HG02840 (cell line): ENCODE measurements at regions not wholly inside any gene's neighbourhood (a gene's known extent, or its start where the extent isn't known, plus 50 kb on each side); places are given as distances from the start of the nearest gene placed in this dataset.

Experiments used
- ATAC-seq: cut with Tn5 transposase; IDR thresholded peaks from one replicate; pipeline ENCODE4 v1.9.1; 2021; ENCODE audit warnings: mild to moderate bottlenecking, moderate library complexity, moderate number of reproducible peaks; ENCODE audit not compliant: unreplicated experiment, low FRiP score

DNA sequence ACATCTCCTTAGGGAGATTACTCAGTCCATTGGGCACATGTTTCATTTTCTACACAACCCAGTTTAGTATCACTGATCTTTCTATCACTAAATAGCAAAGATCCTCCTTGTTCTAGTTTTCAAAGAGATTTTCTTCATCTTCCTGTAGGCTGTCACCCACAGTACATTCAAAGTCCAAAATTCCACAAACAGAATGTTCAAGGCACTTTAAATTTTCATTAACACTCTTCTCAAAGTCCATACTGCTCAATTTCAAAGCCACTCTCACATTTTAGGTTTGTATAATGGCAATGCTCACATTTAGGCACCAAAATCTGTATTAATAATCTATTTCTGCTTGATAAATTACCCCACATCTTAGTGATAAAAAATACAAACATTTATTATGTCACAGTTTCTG, 152.8 kb downstream of the FSIP2 start:
- ATAC-seq: no peak

DNA sequence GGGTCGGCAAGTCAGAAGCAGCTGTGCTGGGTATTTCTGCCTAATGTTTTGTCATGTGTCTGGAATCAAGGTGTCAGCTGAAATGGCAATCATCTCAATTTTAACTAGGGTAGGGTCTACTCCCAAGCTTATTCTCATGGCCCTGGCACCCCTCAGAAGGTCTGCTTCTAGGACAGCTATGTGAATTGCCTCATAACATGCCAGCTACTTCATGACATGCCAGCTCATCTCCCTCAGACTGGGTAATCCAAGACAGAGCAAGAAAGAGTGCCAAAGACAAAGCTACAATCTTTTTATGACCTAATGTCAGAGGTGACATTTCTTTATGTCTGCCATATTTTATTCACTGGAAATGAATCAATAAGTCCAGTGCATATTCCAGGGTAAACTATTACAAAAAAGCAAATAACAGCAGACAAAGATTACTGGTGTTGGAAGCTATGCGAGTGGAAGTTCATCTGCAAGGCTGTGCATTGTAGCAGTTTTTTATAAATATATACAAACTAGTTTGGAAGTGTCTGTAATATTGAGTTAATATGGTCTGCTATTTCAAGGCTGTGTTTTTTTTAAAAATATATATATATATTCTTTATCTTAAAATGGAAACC, 153.3 kb downstream of the FSIP2 start:
- ATAC-seq: no peak

DNA sequence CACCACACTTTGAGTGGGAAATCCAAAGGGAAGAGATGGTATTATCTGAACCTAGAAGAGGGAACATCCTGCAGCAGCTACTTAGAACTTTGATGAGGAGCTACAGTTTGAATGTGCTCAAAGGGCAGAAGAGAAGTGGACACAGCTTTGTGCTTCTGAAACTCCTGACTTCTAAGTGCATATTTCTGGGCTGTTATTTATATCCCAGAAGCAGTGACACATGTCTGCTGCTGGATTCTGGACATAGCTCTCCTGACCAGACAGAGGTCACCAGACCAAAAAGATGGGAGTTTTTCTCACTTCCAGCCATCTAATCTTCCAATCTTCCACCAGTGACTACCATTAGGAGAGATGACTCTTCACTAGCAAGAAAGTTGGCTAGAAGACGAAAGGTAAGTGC, 153.9 kb downstream of the FSIP2 start:
- no peak for ATAC-seq

DNA sequence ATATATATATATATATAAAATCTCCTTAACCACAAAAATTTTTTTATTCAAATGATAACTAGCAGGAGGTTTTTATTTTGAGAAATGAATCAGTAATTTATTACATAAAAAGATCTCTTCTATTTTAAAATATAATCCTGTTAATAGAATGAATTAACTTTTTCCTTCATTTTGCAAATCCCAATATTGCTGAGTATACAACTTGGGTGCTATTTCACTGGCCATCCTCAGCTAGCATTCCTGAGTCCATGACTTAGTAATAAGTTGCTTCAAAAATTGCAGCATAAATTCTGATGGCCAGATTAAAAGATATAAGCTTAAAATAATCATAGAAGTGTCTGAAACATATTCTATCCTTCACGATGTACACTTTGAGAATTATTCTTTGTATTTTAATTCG, 155.6 kb downstream of the FSIP2 start:
- no peak for ATAC-seq

DNA sequence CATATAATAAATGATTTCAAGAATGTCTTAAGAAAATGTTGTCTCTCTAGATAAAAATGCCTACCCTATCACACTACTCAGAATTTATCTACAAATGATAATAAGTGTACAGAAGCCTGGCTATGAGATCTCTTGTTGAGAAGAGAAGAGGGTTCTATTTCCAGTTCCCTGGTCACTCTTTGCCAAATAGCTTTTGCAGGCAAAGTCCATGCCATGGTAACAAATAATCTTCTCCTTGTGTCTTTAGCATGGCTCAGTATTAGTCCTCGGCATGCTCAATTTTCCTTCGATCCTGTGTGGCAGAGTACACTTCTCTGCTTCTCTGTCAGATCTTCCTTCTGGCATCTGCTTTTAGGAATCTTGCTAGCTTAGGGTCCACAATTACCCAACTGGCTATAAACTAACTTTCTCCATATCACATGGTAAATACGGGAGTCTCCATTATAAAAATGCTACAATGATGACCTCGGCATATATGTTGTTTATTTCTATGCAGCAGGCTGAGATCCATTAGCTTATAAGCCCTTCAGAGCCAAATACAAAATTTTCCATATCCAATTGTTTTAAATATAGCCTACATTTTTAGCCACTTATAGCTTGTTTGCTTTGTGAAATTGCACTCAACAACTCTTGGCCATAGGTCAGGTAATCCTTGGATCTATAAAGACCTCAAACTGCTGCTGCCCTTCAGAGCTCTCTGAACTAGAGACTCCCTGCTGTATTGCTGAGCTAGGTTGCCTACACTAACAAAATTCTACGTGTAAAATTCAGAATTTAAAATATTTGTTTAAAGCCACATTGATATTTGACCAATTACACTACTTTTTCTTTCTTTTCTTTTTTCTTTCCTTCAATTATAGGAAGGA, 157.5 kb downstream of the FSIP2 start:
- ATAC-seq: no peak

DNA sequence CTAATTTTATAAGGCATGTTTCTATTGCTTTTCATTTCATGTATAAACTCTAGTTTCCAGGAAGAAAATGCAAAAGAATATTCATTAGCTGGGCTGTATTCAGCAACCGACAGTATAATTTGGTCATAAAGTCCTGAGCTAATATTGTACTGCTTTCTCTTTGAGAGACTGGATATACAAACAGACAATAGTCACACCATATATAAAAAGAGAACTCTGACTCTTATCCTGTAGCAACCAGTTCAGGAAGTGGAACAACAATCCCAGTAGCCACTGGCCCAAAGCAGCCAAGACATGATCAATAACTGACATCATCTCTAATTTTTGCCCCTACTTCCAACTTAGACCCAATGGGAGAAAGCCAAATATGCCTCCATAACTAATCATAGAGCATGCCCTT, 160.8 kb downstream of the FSIP2 start:
- ATAC-seq: no peak

DNA sequence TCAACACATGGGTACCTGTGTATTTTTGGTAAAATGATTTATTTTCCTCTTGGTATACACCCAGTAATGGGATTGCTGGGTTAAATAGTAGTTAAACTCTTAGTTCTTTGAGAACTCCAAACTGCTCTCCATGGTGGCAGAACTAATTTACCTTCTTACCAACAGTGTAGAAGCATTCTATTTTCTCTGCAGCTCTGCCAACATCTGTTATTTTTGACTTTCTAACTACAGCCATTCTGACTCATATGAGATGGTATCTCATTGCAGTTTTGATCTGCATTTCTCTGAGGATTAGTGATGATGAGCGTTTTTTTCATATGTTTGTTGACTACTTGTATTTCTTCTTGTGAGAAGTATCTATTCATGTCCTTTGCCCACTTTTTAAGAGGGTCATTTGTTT, 180.6 kb downstream of the FSIP2 start:
- ATAC-seq: no peak

DNA sequence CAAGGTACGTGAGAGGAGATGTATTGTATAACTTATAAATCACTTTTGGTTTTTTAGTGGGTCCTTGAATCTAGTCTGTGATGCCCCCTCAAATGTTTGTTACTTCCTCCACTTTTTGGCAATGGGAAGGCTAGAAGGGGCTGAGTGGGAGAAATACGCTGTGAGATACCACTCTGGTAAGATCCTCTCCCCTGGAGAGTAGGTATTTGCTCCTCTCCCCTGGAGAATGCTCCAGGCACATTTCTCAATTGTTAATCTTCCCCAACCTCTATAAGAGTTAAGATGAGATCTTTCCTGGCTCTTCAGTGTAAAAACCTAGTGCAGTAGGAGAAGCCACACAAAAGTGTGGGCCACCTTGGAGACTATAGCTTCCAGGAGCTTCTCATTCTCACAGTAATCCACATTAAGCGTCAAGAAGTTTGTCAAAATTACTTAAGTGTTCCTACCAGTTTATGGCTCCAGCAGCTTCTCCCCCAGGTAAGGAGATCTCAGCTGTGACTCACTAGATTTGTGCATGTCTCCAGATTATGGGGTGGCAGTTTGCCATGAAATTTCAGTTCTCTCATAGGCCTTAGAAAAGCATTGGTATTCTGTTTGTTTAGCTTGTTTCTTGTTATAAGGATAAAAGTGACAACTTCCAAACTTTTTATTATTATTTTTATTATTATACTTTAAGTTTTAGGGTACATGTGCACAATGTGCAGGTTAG, 182.6 kb downstream of the FSIP2 start:
- ATAC-seq: no peak

DNA sequence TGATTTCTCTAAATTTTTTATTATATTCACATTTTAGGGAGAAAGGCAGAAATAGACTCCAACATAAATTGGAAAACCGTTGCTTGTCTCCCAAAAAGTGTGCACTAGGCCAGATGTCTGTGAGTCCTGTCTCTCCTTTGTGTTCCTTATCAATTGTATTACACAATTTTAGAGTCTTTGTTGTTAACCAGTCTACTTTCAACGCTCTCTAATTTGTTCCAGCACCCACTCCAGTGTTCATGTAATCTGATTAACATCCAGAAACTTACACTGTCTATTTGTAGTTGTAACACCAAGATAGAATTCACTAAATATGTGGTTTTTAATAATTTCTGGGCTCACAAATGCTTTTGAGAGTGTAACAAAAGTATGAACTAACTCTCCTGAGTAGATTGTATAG, 195.6 kb downstream of the FSIP2 start:
- ATAC-seq: no peak

DNA sequence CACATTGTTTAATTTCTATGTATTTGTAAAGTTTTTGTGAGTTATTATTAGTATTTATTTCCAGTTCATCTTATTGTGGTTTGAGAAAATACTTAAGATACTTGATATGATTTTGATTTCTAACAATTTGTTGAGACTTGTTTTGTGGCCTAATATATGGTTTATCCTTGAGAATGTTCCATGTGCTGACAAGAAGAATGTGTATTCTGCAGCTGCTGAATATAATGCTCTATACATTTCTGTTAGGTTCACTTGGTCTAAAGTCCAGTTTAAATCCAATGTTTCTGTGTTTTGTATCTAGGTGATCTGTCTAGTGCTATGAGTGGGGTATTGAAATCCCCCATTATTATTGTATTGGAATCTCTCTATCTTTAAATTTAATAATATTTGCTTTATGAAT, 201.3 kb downstream of the FSIP2 start:
- ATAC-seq: no peak

DNA sequence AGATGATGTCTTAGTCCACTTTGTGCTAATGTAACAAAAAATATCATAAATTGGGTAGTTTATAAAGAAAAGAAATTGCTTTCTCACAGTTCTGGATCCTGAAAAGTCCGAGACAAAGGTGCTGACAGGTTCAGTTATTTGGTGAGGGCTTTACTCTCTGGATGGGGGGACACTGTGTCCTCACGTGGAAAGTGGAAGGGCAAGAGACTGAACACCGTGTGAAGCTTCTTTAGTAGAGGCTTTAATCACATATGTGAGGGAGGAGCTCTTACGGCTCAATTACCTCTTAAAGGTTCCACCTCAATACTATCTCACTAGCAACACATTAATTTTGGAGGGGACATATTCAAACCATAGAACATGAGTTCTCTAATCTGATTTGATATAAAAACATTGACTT, 204.3 kb downstream of the FSIP2 start:
- no peak for ATAC-seq

DNA sequence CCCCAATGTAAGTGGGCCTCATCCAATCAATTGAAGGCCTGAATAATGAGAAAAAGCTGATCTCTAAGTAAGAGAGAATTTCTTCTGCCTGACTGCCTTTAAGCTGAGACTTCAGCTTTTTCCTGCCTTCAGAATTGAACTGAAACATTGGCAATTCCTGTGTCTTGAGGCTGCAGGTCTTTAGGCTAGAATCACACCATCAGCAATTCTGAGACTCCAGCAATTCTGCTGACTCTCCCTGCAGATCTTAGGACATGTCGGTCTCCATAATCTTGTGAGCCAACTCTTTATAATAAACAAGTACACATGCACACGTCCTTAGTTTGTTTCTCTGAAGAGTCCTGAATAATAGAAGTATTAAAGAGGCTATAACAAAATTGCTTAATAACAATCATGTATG, 209.1 kb downstream of the FSIP2 start:
- ATAC-seq: no peak

DNA sequence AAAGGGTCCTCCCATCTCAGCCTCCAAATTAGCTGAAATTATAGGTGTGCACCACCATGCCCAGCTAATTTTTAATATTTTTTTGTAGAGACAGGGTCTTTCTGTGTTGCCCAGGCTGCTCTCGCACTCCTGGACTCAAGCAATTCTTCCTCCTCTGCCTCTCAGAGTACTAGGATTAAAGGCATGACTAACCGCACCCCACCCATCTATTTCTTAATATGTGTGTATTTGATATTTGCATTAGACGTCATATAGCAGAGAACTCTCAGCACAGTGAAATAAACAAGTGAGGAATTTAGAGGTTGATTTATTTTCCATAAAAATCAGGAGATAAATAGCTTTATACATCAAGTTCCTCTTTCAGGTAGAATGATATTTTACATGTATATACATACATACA, 213.5 kb downstream of the FSIP2 start:
- no peak for ATAC-seq

DNA sequence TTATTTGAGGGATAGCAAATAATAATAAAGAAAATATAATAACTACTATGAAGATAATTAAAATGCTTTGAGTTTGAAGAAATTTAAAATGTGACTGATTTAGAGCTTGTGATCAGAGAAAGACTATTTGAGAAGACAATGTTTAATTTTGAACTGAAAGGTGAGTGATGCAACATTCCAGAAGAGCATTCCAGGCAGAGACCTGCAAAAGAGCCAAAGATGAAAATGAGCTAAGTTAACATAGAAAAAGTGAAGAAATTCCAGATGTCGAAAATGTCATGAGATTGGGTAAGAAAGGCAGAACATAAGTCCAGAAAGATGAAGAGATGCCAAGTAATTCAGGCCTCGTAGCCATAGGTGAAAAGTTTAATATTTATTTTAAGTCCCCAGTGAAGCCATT, 215.8 kb downstream of the FSIP2 start:
- no peak for ATAC-seq

DNA sequence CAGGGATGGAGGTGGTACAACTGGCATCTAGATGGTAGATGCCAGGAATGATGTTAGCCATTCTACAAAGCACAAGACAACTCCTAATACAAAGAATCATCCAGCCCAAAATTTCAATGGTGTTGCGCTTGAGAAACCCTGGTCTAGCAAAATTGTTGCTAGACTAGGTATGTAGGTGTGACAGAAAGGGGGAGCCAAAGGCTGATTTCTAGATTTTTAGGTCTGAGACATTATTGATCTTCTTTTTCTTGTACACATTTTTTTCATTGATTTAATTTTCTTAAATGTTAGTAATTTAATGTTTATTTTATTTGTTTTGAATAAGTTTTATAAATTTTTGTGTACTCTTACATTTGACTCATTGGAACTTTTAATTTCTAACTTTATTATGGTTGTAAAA, 216.4 kb downstream of the FSIP2 start:
- no peak for ATAC-seq

DNA sequence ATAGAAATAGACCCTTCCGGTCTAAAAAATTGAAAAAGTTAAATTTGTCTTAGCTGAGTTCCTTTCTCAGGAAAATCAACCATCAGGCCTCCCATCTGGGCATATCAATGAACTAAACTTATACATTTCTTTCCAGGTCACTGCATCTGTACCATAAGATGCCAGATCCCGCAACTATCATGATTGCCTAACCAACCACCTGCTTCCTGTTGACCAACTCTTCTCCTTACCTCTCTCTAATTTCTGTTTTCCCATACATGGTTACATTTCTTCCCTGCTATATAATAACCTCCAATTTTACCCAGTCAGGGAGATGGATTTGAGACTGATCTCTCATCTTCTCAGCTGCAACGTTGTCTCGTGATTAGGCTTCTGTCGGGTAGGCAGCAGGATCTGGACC, 228.7 kb downstream of the FSIP2 start:
- ATAC-seq: no peak

DNA sequence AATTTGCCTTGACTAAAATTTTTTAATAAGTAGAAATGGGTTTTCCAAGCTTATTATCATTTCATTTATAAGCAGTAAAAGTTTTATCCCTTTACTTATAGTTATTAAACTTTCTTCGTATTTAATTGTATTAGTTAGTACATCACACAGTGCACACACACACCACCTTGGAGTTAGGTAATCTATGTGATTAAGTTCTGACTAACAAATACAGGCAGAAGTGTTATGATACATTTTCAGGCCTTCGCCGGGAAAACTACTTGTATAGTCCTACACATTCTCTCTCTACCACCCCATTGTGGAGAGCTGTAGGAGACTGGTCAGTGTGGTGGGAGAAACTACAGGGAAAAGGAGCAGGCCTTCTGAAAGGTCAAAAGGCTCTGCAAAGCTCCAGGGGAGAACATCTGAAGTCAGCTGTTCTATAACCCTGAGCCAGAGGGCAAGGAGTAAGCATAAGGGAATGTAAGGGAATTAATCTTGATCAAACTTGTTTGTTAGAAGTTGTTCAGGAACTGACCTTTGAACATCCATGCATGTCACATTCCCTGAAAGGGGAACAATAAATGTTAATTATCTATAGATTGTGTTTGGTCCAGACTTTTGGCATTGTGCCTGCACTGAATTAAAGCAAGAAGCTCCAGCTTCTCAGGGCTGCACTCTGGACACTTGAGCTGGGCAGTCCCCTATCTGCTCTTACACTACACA, 231.7 kb downstream of the FSIP2 start:
- no peak for ATAC-seq

DNA sequence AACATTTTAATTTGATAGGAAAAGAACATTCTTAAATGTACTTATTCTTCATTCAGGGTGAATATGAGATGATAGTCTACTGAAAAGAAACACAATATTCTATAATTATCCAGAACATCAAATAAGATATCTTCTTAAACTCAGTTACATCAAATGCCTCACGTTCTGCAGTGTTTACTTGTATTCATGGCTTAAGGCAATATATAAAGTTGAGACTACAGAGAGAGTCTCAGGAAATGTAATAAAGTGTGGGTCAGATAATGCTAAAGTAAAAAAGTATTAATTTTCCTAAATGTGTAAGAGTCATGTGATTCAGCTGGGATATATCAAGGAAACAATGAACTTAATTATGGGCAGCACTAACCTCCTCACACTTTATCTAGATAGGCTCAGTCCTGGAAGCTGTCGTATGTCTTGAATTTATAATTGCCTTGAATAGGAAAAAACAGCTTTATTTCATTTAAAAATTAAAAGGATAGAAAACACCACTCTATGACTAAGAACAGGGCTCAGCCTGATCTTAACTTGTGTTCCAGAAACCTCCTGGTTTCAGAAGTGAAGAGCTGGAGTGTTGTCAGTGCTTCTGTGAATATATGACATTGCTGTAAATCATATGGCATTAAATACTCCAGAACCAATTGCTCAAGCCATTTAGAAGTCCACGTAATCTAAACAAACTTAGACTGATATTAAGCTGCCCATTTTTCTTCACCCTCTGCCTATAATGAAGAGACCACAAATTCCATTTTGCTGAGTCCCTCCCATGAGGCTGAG, 240.2 kb downstream of the FSIP2 start:
- ATAC-seq: no peak

DNA sequence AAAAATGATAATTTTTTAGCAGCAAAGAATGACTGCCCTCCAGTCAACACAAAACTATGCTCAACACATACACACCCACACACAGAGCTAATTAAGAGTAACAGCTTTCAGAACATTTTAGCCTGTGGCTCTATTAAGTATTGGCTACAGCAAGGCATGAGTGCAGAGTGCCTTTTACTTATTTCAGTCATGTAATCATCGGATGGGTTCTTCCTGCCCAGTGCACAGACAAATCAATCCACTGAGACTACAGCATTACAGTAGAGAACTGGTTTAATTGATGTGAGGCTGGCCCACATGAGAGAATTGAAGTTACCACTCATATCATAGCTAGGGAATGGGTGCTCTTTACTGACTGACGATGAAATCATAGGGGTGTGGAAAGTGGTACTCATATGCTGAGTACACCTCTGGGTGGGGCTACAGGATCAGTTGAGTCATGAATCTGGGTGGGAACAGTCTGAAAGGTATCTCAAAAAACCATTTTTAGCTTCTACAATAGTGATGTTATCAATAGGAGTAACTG, 241.0 kb downstream of the FSIP2 start:
- ATAC-seq: no peak

DNA sequence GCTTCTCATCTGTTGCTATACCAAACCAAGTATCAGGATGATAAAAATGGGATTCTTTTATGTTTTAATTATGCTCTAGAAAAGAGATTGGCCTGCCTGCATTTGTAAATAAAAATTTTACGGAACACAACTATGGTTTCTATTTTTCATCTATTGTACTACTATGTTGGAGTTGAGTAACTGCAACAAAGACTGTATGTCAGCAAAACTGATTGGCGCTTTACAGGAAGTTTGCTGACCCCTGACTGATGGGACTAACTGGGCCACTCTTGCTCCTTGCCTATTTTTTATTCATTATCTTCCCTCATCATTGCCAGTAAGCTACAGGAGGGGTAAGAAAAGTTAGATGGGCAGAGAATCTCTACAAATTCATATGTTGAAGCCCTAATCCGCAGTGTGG, 242.3 kb downstream of the FSIP2 start:
- no peak for ATAC-seq
